Hepatocyte (in vitro differentiated cells): ENCODE measurements at regions not wholly inside any gene's neighbourhood (a gene's known extent, or its start where the extent isn't known, plus 50 kb on each side); places are given as distances from the start of the nearest gene placed in this dataset.

Experiments
- EZH2 ChIP-seq: fragments of 200-600 bp; sonication (generic); IDR thresholded peaks from 2 replicates; pipeline ENCODE4 v1.6.1; 2016; ENCODE audit warnings: antibody characterized with exemption, mild to moderate bottlenecking, borderline replicate concordance
- TF ChIP-seq, protein P1 (sequence below): fragments of 200-600 bp; sonication (generic); IDR thresholded peaks from 2 replicates; pipeline ENCODE4 v1.5.1; 2016; ENCODE audit warnings: antibody characterized with exemption, mild to moderate bottlenecking; ENCODE audit not compliant: poor library complexity

DNA sequence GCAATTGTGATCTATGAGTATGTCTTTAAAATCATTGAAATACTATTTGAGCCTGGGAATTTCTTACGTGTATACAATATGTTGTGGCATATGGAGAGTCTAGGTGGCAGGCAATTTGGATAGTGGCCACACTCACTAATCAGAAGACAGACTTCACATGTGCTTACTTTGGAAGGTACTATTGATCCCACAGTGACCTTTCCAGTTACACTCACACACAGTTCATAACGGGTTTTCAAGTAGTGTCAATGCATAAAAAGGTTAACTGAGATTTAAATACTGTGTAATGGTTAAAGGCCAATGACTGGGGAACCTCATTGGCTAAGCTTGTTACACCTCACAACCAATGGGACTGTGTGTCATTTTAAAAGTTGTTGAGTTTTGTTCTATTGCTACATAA lies 783.2 kb downstream of the RPA4 start:
- TF ChIP-seq, protein P1, sequence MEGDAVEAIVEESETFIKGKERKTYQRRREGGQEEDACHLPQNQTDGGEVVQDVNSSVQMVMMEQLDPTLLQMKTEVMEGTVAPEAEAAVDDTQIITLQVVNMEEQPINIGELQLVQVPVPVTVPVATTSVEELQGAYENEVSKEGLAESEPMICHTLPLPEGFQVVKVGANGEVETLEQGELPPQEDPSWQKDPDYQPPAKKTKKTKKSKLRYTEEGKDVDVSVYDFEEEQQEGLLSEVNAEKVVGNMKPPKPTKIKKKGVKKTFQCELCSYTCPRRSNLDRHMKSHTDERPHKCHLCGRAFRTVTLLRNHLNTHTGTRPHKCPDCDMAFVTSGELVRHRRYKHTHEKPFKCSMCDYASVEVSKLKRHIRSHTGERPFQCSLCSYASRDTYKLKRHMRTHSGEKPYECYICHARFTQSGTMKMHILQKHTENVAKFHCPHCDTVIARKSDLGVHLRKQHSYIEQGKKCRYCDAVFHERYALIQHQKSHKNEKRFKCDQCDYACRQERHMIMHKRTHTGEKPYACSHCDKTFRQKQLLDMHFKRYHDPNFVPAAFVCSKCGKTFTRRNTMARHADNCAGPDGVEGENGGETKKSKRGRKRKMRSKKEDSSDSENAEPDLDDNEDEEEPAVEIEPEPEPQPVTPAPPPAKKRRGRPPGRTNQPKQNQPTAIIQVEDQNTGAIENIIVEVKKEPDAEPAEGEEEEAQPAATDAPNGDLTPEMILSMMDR, result no peak
- TF ChIP-seq EZH2, result no peak
